DOHH2 (cell line): ENCODE measurements at regions not wholly inside any gene's neighbourhood (a gene's known extent, or its start where the extent isn't known, plus 50 kb on each side); places are given as distances from the start of the nearest gene placed in this dataset.

Experiments used
- H3F3A ChIP-seq: fragments of 200-600 bp; sonication (generic), shearing (Covaris generic); 2 replicates; pipeline ENCODE4 v1.6.0; 2016; ENCODE audit warnings: antibody characterized with exemption, mild to moderate bottlenecking; ENCODE audit not compliant: control insufficient read depth, insufficient read depth
- H3K27ac ChIP-seq: fragments of 200-600 bp; sonication (generic); 2 replicates; pipeline ENCODE4 v1.5.1; 2014; ENCODE audit warnings: low read depth, mild to moderate bottlenecking, low read length, moderate library complexity
- H3K27me3 ChIP-seq: fragments of 200-600 bp; sonication (generic); 2 replicates; pipeline ENCODE4 v1.6.1; 2014; ENCODE audit warnings: mild to moderate bottlenecking, low read length, mixed read lengths; ENCODE audit not compliant: control insufficient read depth
- H3K36me3 ChIP-seq: fragments of 200-600 bp; sonication (generic); 2 replicates; pipeline ENCODE4 v1.6.1; 2014; ENCODE audit warnings: mild to moderate bottlenecking, low read length, moderate library complexity, mixed read lengths; ENCODE audit not compliant: control insufficient read depth
- H3K4me1 ChIP-seq: fragments of 200-600 bp; sonication (generic); 2 replicates; pipeline ENCODE4 v1.6.1; 2014; ENCODE audit warnings: mild to moderate bottlenecking, low read length, mixed read lengths; ENCODE audit not compliant: control insufficient read depth
- H3K4me2 ChIP-seq: fragments of 200-600 bp; sonication (generic); 2 replicates; pipeline ENCODE4 v1.6.0; 2014; ENCODE audit warnings: mild to moderate bottlenecking, low read length, moderate library complexity
- H3K4me3 ChIP-seq: fragments of 200-600 bp; sonication (generic); 2 replicates; pipeline ENCODE4 v1.5.1; 2014; ENCODE audit warnings: mild to moderate bottlenecking, low read length, mixed read lengths
- H3K79me2 ChIP-seq: fragments of 200-600 bp; sonication (generic); 2 replicates; pipeline ENCODE4 v1.6.1; 2014; ENCODE audit warnings: mild to moderate bottlenecking, low read length, mixed read lengths; ENCODE audit not compliant: control insufficient read depth
- H3K9me2 ChIP-seq: fragments of 200-600 bp; sonication (generic); replicated peaks from 2 replicates; pipeline ENCODE4 v1.6.1; 2014; ENCODE audit warnings: mild to moderate bottlenecking, low read length, mixed read lengths; ENCODE audit not compliant: control insufficient read depth
- H3K9me3 ChIP-seq: fragments of 200-600 bp; sonication (generic); 2 replicates; pipeline ENCODE4 v1.6.1; 2014; ENCODE audit warnings: antibody characterized with exemption, low read length, mixed read lengths; ENCODE audit not compliant: control insufficient read depth, insufficient read depth
- H4K20me1 ChIP-seq: fragments of 200-600 bp; sonication (generic); 2 replicates; pipeline ENCODE4 v1.6.0; 2014; ENCODE audit warnings: low read depth, mild to moderate bottlenecking, antibody characterized with exemption, low read length, moderate library complexity; ENCODE audit not compliant: control insufficient read depth, insufficient read depth
- EZH2phosphoT487 ChIP-seq: fragments of 200-600 bp; sonication (generic); IDR thresholded peaks from 2 replicates; pipeline ENCODE4 v1.6.1; 2017; ENCODE audit warnings: borderline replicate concordance, mild to moderate bottlenecking, antibody characterized with exemption, low read length, moderate library complexity, mixed read lengths
- TF ChIP-seq, protein P1 (sequence below): fragments of 200-600 bp; sonication (generic); IDR thresholded peaks from one replicate; pipeline ENCODE4 v1.5.1; 2014; ENCODE audit warnings: antibody characterized with exemption, mild to moderate bottlenecking, low read depth, low read length; ENCODE audit not compliant: poor library complexity, severe bottlenecking

DNA sequence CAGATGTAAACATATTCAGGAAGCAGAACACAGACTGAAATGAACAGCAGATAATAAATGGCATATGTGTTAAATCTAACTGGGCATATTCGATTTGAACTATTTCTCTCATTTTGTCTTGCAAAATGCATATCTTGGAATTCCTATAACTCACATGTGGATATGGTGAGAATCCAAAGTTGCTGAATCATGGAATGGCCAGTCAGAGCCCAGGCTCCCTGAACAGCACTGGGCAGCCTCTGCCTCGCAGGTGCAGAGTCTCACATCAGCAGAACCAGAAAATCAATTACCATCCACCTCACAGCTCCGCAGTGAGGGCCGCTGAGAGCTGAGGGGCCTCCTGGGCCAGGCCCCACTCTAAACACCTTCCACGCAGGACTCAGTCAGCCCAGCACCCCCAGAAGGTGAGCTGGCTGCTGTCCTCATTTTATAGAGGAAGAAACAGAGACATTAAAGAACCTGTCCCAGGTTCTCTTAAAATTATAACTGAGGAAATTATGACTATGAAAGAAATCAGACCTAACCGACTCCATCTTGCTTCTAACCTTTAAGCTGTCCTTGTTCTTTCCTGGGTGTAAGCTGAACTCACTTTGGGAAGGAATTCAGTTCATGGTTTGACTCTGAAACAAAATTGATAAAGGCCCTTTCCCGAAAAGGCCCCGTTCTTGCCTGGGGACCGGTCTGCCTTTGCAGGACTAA lies 269.1 kb upstream of the SFSWAP start:
- Histone ChIP-seq H3F3A (no peaks in the 10 kb centered on the region), H3K27me3 (0 out of 2 replicates have a peak, but pooled peaks cover 2% of the 10 kb centered on the region), H4K20me1 (no peaks in the 10 kb centered on the region), H3K27ac (no peak overlapping the region), H3K79me2 (no peaks in the 10 kb centered on the region), H3K36me3 (no peaks in the 10 kb centered on the region), H3K4me1 (no peaks in the 10 kb centered on the region), H3K4me2 (no peak overlapping the region), H3K9me3 (no peaks in the 10 kb centered on the region), H3K9me2 (no peaks in the 10 kb centered on the region), H3K4me3 (no peak overlapping the region)
- TF ChIP-seq, protein P1, sequence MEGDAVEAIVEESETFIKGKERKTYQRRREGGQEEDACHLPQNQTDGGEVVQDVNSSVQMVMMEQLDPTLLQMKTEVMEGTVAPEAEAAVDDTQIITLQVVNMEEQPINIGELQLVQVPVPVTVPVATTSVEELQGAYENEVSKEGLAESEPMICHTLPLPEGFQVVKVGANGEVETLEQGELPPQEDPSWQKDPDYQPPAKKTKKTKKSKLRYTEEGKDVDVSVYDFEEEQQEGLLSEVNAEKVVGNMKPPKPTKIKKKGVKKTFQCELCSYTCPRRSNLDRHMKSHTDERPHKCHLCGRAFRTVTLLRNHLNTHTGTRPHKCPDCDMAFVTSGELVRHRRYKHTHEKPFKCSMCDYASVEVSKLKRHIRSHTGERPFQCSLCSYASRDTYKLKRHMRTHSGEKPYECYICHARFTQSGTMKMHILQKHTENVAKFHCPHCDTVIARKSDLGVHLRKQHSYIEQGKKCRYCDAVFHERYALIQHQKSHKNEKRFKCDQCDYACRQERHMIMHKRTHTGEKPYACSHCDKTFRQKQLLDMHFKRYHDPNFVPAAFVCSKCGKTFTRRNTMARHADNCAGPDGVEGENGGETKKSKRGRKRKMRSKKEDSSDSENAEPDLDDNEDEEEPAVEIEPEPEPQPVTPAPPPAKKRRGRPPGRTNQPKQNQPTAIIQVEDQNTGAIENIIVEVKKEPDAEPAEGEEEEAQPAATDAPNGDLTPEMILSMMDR, result no peak
- no peak for TF ChIP-seq EZH2phosphoT487

- Histone ChIP-seq H3K36me3 (no peaks in the 10 kb centered on the region), H3K9me3 (no peaks in the 10 kb centered on the region), H3K27me3 (0 out of 2 replicates have a peak, but pooled peaks cover 2% of the 10 kb centered on the region), H3K27ac (no peak overlapping the region), H3K79me2 (no peaks in the 10 kb centered on the region), H3K9me2 (no peaks in the 10 kb centered on the region), H3K4me1 (no peaks in the 10 kb centered on the region), H3F3A (no peaks in the 10 kb centered on the region), H4K20me1 (no peaks in the 10 kb centered on the region), H3K4me2 (no peak overlapping the region), H3K4me3 (no peak overlapping the region)
- no peak for TF ChIP-seq EZH2phosphoT487
- TF ChIP-seq, protein P1, result no peak
These were observed 268.5 kb upstream of the SFSWAP start for GRCh38 chr12:131442337-131442918.

DNA sequence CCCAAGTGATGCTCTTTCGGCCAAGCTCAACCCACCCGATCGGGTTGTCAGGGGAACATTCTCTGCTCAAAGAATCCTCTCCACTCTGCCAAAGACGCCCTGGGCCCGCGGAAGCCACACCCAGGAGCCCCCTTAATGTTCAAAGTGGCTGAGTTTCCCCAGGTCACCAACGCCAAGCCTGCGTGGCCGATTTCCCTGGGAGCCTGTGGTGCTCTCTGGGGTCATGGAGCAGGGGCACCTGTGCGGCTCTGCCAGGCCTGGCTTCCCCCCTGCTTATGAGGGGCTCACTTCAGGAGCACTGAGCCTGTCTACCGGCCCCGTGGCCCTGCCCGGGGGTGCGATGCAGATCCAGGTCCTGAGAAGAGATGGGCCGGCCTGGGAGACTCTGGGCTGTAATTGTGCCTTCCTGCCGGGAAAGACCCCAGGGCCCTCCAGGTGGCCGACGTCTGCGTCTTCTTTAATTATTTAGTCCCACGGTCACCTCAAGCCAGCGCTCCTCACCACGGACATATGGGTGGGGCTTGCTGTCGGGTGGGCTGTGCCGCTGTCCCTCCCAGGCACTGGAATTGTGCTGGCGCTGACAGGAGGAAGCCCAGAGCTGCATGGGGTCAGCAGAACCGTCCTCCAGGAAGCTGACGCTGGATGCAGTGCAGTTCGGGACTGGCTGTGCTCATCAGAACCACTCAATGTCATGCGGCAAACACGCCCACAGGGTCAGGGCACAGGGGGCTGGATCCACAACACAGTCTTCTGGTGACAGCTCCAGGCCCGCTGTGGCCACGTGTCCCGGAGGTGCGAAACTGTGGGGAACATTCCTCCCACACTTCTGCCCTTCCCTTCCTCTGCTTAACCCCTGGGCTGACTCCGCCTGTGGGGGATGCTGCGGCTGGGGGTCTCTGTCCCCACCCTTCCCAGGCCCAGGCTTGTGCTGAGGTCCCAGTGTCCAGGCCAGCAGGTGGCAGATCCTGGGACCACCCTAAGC lies 267.6 kb upstream of the SFSWAP start:
- no peak overlapping the region for H3K4me3 ChIP-seq
- H3K79me2 ChIP-seq, result no peaks in the 10 kb centered on the region
- H3K27ac ChIP-seq, result no peak overlapping the region
- no peaks in the 10 kb centered on the region for H3K4me1 ChIP-seq
- no peaks in the 10 kb centered on the region for H3K36me3 ChIP-seq
- H3F3A ChIP-seq, result no peaks in the 10 kb centered on the region
- H4K20me1 ChIP-seq, result no peaks in the 10 kb centered on the region
- no peak overlapping the region for H3K4me2 ChIP-seq
- H3K9me3 ChIP-seq, result no peaks in the 10 kb centered on the region
- H3K27me3 ChIP-seq, result no peaks in the 10 kb centered on the region
- no peak for TF ChIP-seq EZH2phosphoT487
- TF ChIP-seq, protein P1, result no peak
- H3K9me2 ChIP-seq, result no peaks in the 10 kb centered on the region
